Progenitor cell of endocrine pancreas (in vitro differentiated cells): ENCODE measurements at regions not wholly inside any gene's neighbourhood (a gene's known extent, or its start where the extent isn't known, plus 50 kb on each side); places are given as distances from the start of the nearest gene placed in this dataset.
A peak's percentile ranks its signal among the peaks of the same experiment; 100 is the strongest.

Source experiments
- DNase-seq: peaks from one replicate; pipeline ENCODE4 v3.0.0; 2021; ENCODE audit warnings: low spot score; ENCODE audit not compliant: unreplicated experiment
- H3K27ac Mint-ChIP-seq: 2 replicates; pipeline ENCODE4 v1.8.0; 2021; ENCODE audit warnings: mild to moderate bottlenecking, moderate library complexity, mixed read lengths
- H3K27me3 Mint-ChIP-seq: 2 replicates; pipeline ENCODE4 v1.8.0; 2021; ENCODE audit warnings: mixed read lengths
- H3K36me3 Mint-ChIP-seq: 2 replicates; pipeline ENCODE4 v1.8.0; 2022; ENCODE audit warnings: mixed read lengths; ENCODE audit not compliant: insufficient read depth
- H3K4me1 Mint-ChIP-seq: 2 replicates; pipeline ENCODE4 v1.8.0; 2021; ENCODE audit warnings: low read depth, mixed read lengths
- H3K4me3 Mint-ChIP-seq: 2 replicates; pipeline ENCODE4 v1.8.0; 2021; ENCODE audit warnings: low read depth, mild to moderate bottlenecking, moderate library complexity, mixed read lengths
- H3K9me3 Mint-ChIP-seq: 2 replicates; pipeline ENCODE4 v1.8.0; 2021; ENCODE audit warnings: low read depth, mixed read lengths
- TF ChIP-seq, protein P1 (sequence below): fragments of 200-600 bp; sonication (generic); IDR thresholded peaks from one replicate; pipeline ENCODE4 v1.5.0; 2021; ENCODE audit warnings: antibody characterized with exemption, mild to moderate bottlenecking; ENCODE audit not compliant: unreplicated experiment

DNA sequence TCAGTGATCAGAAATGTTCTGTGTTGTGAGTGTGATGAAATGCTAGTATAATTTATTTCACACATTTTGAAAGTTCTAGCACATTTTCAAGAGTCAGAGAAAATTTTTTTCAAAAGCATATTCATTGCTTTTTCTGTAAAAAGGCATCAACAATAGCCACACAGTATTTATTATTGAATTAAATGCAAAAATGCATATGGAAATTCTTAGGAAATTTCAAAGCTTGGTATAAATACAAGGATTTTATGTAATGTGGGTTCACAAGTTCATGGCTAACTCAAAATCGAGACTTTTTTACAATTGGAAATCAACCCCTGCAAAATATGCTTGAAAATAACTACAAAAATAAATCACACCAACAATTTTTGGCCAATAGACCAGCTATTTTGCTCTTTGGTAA is 302.0 kb upstream of the ECI2 start:
- DNase-seq, result no peak
- H3K27ac Mint-ChIP-seq, result no peak overlapping the region
- peaks cover 18% of the 10 kb centered on the region for H3K4me1 Mint-ChIP-seq
- TF ChIP-seq, protein P1, sequence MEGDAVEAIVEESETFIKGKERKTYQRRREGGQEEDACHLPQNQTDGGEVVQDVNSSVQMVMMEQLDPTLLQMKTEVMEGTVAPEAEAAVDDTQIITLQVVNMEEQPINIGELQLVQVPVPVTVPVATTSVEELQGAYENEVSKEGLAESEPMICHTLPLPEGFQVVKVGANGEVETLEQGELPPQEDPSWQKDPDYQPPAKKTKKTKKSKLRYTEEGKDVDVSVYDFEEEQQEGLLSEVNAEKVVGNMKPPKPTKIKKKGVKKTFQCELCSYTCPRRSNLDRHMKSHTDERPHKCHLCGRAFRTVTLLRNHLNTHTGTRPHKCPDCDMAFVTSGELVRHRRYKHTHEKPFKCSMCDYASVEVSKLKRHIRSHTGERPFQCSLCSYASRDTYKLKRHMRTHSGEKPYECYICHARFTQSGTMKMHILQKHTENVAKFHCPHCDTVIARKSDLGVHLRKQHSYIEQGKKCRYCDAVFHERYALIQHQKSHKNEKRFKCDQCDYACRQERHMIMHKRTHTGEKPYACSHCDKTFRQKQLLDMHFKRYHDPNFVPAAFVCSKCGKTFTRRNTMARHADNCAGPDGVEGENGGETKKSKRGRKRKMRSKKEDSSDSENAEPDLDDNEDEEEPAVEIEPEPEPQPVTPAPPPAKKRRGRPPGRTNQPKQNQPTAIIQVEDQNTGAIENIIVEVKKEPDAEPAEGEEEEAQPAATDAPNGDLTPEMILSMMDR, result no peak
- H3K36me3 Mint-ChIP-seq, result no peaks in the 10 kb centered on the region
- peaks cover 8% of the 10 kb centered on the region for H3K9me3 Mint-ChIP-seq
- peaks cover 6% of the 10 kb centered on the region for H3K27me3 Mint-ChIP-seq
- no peak overlapping the region for H3K4me3 Mint-ChIP-seq

DNA sequence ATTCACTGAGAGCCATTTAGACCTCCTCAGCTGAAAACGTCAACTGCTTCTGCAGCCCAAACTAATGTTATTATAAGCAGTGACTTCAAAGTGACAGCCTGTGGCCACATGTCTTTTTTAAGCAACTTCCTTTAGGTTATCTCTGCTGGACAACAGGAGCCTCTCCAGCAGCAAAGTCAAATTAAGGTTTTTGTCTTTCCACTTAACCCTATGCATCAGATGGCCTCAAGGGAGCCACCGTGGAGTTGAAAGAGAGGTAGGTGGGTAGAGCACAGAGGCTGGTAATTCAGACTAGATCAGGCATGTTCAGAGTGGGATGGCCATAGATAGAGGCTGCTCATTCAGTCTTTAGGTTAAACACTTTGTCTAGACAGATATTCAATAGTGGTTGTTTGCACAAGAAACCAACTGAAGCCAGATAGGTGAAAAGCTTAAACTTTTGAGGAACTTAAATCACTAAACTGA is 300.6 kb upstream of the ECI2 start:
- H3K4me3 Mint-ChIP-seq, result no peak overlapping the region
- H3K27me3 Mint-ChIP-seq, result peaks cover 6% of the 10 kb centered on the region
- TF ChIP-seq, protein P1, result no peak
- H3K4me1 Mint-ChIP-seq, result peaks cover 18% of the 10 kb centered on the region
- H3K36me3 Mint-ChIP-seq, result no peaks in the 10 kb centered on the region
- peaks cover 7% of the 10 kb centered on the region for H3K9me3 Mint-ChIP-seq
- peak overlapping the region; percentile 10 for H3K27ac Mint-ChIP-seq
- DNase-seq, result no peak

DNA sequence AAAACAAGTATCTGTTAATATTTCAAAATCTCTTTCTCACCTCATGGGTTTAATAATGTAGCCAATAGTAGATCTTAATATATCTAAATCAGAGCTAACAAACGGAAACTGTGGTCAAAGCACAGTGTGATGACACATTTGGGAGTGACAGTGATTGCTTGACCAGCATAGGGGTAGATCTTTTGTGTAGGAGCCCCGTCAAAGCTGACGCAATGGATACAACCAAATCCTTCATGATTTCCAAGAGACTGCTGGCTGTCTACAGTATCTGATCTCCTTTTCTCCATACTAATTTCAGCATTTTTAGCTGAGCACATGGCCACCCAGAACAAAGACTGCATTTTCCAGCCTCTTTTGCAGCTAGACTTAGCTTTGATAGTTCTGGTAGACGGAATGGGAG is 299.3 kb upstream of the ECI2 start:
- Mint-ChIP-seq H3K9me3 (peaks cover 5% of the 10 kb centered on the region), H3K27ac (no peak overlapping the region)
- TF ChIP-seq, protein P1, result no peak

DNA sequence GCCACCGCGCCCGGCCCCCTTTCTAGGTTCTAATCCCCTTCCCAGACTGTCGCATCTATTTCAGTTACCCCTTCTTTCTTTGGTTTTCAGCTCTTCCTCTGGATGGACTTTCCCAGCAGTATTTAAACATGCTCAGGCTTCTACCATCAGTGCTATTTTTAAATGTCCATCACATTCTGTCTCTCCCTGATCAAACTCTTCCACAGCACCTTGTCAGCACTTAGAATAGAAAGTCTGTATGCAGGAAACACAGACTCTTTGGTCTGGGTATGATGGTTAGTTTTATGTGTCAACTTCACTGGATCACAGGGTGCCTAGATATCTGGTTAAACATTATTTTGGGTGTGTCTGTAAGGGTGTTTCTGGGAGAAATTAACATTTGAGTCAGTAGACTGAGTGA is 297.8 kb upstream of the ECI2 start:
- H3K4me1 Mint-ChIP-seq, result peaks cover 18% of the 10 kb centered on the region
- TF ChIP-seq, protein P1, result no peak
- no peak overlapping the region for H3K27ac Mint-ChIP-seq
- H3K36me3 Mint-ChIP-seq, result no peaks in the 10 kb centered on the region
- peaks cover 9% of the 10 kb centered on the region for H3K9me3 Mint-ChIP-seq
- DNase-seq, result no peak
- H3K27me3 Mint-ChIP-seq, result peaks cover 6% of the 10 kb centered on the region
- H3K4me3 Mint-ChIP-seq, result no peak overlapping the region

More for the DNA sequence above, 299.3 kb upstream of the ECI2 start:
- no peak for DNase-seq
- H3K36me3 Mint-ChIP-seq, result no peaks in the 10 kb centered on the region
- peaks cover 6% of the 10 kb centered on the region for H3K27me3 Mint-ChIP-seq
- peaks cover 18% of the 10 kb centered on the region for H3K4me1 Mint-ChIP-seq
- H3K4me3 Mint-ChIP-seq, result no peak overlapping the region

DNA sequence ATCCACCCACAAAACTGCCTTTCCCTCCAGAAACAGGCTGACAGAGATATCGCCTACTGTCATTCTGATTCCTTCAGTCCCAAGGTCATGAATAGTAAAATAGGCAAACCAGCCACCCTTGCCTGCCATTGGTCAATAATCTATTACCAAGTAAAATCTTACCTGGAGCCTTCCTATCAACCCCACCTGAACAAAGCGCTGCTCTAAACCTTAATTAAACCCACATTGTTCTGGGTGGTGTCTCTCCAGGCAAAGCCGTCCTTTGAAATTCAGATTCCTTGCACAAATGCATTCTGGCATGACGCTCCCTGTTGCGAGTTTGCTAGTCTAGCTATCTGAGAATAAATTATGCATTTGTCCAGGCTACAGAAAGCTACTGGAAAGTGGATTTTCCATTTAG is 291.6 kb upstream of the ECI2 start:
- DNase-seq, result no peak
- Mint-ChIP-seq H3K4me1 (peaks cover 1% of the 10 kb centered on the region), H3K4me3 (no peak overlapping the region), H3K27me3 (no peaks in the 10 kb centered on the region), H3K36me3 (peaks cover 3% of the 10 kb centered on the region), H3K9me3 (peaks cover 12% of the 10 kb centered on the region), H3K27ac (no peak overlapping the region)
- TF ChIP-seq, protein P1, result no peak
